Gastrocnemius medialis (tissue), 4 donors: ENCODE measurements at regions not wholly inside any gene's neighbourhood (a gene's known extent, or its start where the extent isn't known, plus 50 kb on each side); places are given as distances from the start of the nearest gene placed in this dataset.
A peak's percentile ranks its signal among the peaks of the same experiment; 100 is the strongest.

Experiments
- ATAC-seq, 2 donors: fragments of 150-250 bp; one replicate each; pipeline ENCODE4 v1.9.1; 2016
- DNase-seq, 2 donors: peaks; one replicate each; pipeline ENCODE4 v3.0.0-alpha.2; 2019
- H3K27ac ChIP-seq, 4 donors: fragments of 200-600 bp; sonication (generic); 1 replicate in 1 of 4; 2 replicates in 3 of 4; pipeline ENCODE4 v1.5.1; 2016 to 2018; ENCODE audit warnings: mild to moderate bottlenecking in 2 of 4, moderate library complexity in 1 of 4
- H3K27me3 ChIP-seq, 3 donors: fragments of 200-600 bp; sonication (generic) in 2 of 3; 1 replicate in 1 of 3; 2 replicates in 2 of 3; pipeline versions ENCODE4 v1.5.1 to v1.6.0; 2016 to 2019; ENCODE audit warnings: mild to moderate bottlenecking in 1 of 3, moderate library complexity in 1 of 3
- H3K36me3 ChIP-seq, 2 donors: fragments of 200-600 bp; sonication (generic) in 1 of 2; one replicate each; pipeline ENCODE4 v1.5.1; 2017 to 2018
- H3K4me1 ChIP-seq, 2 donors: fragments of 200-600 bp; sonication (generic) in 1 of 2; one replicate each; pipeline ENCODE4 v1.5.1; 2016 to 2017; ENCODE audit warnings: mild to moderate bottlenecking in 2 of 2
- H3K4me3 ChIP-seq, 4 donors: fragments of 200-600 bp; sonication (generic) in 3 of 4; 1 replicate in 1 of 4; 2 replicates in 3 of 4; pipeline ENCODE4 v1.5.1; 2016 to 2019; ENCODE audit warnings: mild to moderate bottlenecking in 2 of 4
- H3K9me3 ChIP-seq, 3 donors: fragments of 200-600 bp; sonication (generic) in 2 of 3; 1 replicate in 1 of 3; 2 replicates in 2 of 3; pipeline ENCODE4 v1.5.1; 2016 to 2019
- CTCF ChIP-seq, 5 experiments: fragments of 450-650 bp in 3 of 5; fragments of 200-600 bp in 2 of 5; sonication (generic) in 2 of 5; IDR thresholded peaks in 4 of 5; conservative IDR thresholded peaks in 1 of 5; 1 replicate in 4 of 5; 2 replicates in 1 of 5; pipeline ENCODE4 v1.5.1; 2016 to 2019; ENCODE audit warnings: antibody characterized with exemption in 5 of 5, mild to moderate bottlenecking in 3 of 5, moderate library complexity in 3 of 5
- POLR2A ChIP-seq, 2 donors: fragments of 450-650 bp; IDR thresholded peaks; one replicate each; pipeline ENCODE4 v1.6.1; 2017; ENCODE audit warnings: antibody characterized with exemption in 2 of 2, mild to moderate bottlenecking in 2 of 2, moderate library complexity in 2 of 2
- in situ Hi-C, 4 donors: fragments of 200-750 bp; cut with MboI; loops; one replicate each; pipeline versions ENCODE4 v1.15.0 to v1.8.0; 2017; ENCODE audit warnings: low sequenced_read_pairs in 4 of 4
- intact Hi-C: fragments of 100-400 bp; cut with DNase I; formaldehyde crosslinking; loops from one replicate; pipeline ENCODE4 v1.15.1; 2023; ENCODE audit warnings: low total_unique reads

- Histone ChIP-seq H3K27me3 (no peaks in the 10 kb centered on the region), H3K36me3 (no peaks in the 10 kb centered on the region), H3K27ac (no peak overlapping the region), H3K9me3 (no peaks in the 10 kb centered on the region), H3K4me1 (no peaks in the 10 kb centered on the region), H3K4me3 (no peak overlapping the region)
- TF ChIP-seq POLR2A (IDR thresholded peaks at IDR 0.05) (no peak), CTCF (IDR thresholded peaks at IDR 0.05 in 4 of 5, conservative IDR thresholded peaks at IDR 0.05 in 1 of 5) (no peak)
- in situ Hi-C loops, result no loop called here
- ATAC-seq, result no peak
- intact Hi-C loops, result no loop called here
- DNase-seq, result no peak
Observed at GRCh38 chr10:37632641-37633040, 224.8 kb downstream of the ZNF248 start.

- DNase-seq, result no peak
- no peaks in the 10 kb centered on the region for H3K9me3 ChIP-seq
- TF ChIP-seq CTCF (IDR thresholded peaks at IDR 0.05 in 4 of 5, conservative IDR thresholded peaks at IDR 0.05 in 1 of 5) (no peak), POLR2A (IDR thresholded peaks at IDR 0.05) (no peak)
- intact Hi-C loops (no loop called here), in situ Hi-C loops (no loop called here)
- H3K4me3 ChIP-seq, result no peak overlapping the region
- no peaks in the 10 kb centered on the region for H3K27me3 ChIP-seq
- no peaks in the 10 kb centered on the region for H3K36me3 ChIP-seq
- no peaks in the 10 kb centered on the region for H3K4me1 ChIP-seq
- no peak overlapping the region for H3K27ac ChIP-seq
- ATAC-seq, result no peak
Observed at GRCh38 chr10:37623506-37623905, 233.9 kb downstream of the ZNF248 start.

GRCh38 chr10:37619336-37619735 is 238.1 kb downstream of the ZNF248 start:
- in situ Hi-C loops, result no loop called here
- no peak overlapping the region for H3K27ac ChIP-seq
- H3K27me3 ChIP-seq, result no peaks in the 10 kb centered on the region
- H3K9me3 ChIP-seq, result no peaks in the 10 kb centered on the region
- no peaks in the 10 kb centered on the region for H3K4me1 ChIP-seq
- DNase-seq (peak in 1 of 2 donors; percentile 72), ATAC-seq (peak; percentile 62 to 95)
- TF ChIP-seq POLR2A (IDR thresholded peaks at IDR 0.05) (no peak), CTCF (IDR thresholded peaks at IDR 0.05 in 4 of 5, conservative IDR thresholded peaks at IDR 0.05 in 1 of 5) (no peak)
- intact Hi-C loops, result no loop called here
- no peaks in the 10 kb centered on the region for H3K36me3 ChIP-seq
- H3K4me3 ChIP-seq, result no peak overlapping the region

GRCh38 chr10:37588299-37588698 is 269.1 kb downstream of the ZNF248 start:
- DNase-seq, result no peak
- intact Hi-C loops (no loop called here), in situ Hi-C loops (no loop called here)
- H3K9me3 ChIP-seq, result no peaks in the 10 kb centered on the region
- peak in 1 of 2 donors; percentile 30 for ATAC-seq
- no peak overlapping the region for H3K4me3 ChIP-seq
- H3K36me3 ChIP-seq, result no peaks in the 10 kb centered on the region
- H3K27me3 ChIP-seq, result no peaks in the 10 kb centered on the region
- H3K4me1 ChIP-seq, result no peaks in the 10 kb centered on the region
- no peak overlapping the region for H3K27ac ChIP-seq
- TF ChIP-seq CTCF (IDR thresholded peaks at IDR 0.05 in 4 of 5, conservative IDR thresholded peaks at IDR 0.05 in 1 of 5) (no peak), POLR2A (IDR thresholded peaks at IDR 0.05) (no peak)

GRCh38 chr10:37584643-37585042 is 272.8 kb downstream of the ZNF248 start:
- no peak for DNase-seq
- in situ Hi-C loops (no loop called here), intact Hi-C loops (no loop called here)
- Histone ChIP-seq H3K36me3 (no peaks in the 10 kb centered on the region), H3K4me3 (no peak overlapping the region), H3K27me3 (no peaks in the 10 kb centered on the region), H3K4me1 (no peaks in the 10 kb centered on the region), H3K9me3 (no peaks in the 10 kb centered on the region), H3K27ac (no peak overlapping the region)
- ATAC-seq, result no peak
- no peak for TF ChIP-seq CTCF (IDR thresholded peaks at IDR 0.05 in 4 of 5, conservative IDR thresholded peaks at IDR 0.05 in 1 of 5)
- TF ChIP-seq POLR2A (IDR thresholded peaks at IDR 0.05), result no peak
